ENCODE measurements at regions not wholly inside any gene's neighbourhood (a gene's known extent, or its start where the extent isn't known, plus 50 kb on each side); places are given as distances from the start of the nearest gene placed in this dataset.

- no peaks in the 10 kb centered on the region for H3K36me3 ChIP-seq (ENCODE audit: insufficient read depth)
- H3K79me2 ChIP-seq (ENCODE audit: insufficient read depth, low read depth) = no peaks in the 10 kb centered on the region
- no peaks in the 10 kb centered on the region for H4K20me1 ChIP-seq (ENCODE audit: insufficient read depth)
- peaks cover 29% of the 10 kb centered on the region for H3K4me1 ChIP-seq (ENCODE audit: low read depth, poor library complexity, severe bottlenecking)
- no peak overlapping the region for H3K4me3 ChIP-seq (IDR thresholded peaks at IDR 0.05; ENCODE audit: insufficient read depth, low read depth, low read length)
- no peak overlapping the region for H3K27ac ChIP-seq
- no peak for TF ChIP-seq CTCF (conservative IDR thresholded peaks at IDR 0.05; ENCODE audit: low read depth, low read length)
- H3K9ac ChIP-seq = no peak overlapping the region
- no peaks in the 10 kb centered on the region for H3K27me3 ChIP-seq (ENCODE audit: insufficient read depth, low read depth)
- no peak overlapping the region for H3K4me2 ChIP-seq
- no peak overlapping the region for H2AFZ ChIP-seq (ENCODE audit: low read depth)
Measured at GRCh38 chr2:8494151-8494550, 187.7 kb upstream of the ID2 start.

- peaks cover 25% of the 10 kb centered on the region for H3K4me1 ChIP-seq (ENCODE audit: low read depth, poor library complexity, severe bottlenecking)
- H3K27me3 ChIP-seq (ENCODE audit: insufficient read depth, low read depth) = no peaks in the 10 kb centered on the region
- no peak overlapping the region for H3K4me2 ChIP-seq
- no peak overlapping the region for H3K9ac ChIP-seq
- H4K20me1 ChIP-seq (ENCODE audit: insufficient read depth) = no peaks in the 10 kb centered on the region
- no peak for TF ChIP-seq CTCF (conservative IDR thresholded peaks at IDR 0.05; ENCODE audit: low read depth, low read length)
- no peak overlapping the region for H2AFZ ChIP-seq (ENCODE audit: low read depth)
- no peaks in the 10 kb centered on the region for H3K36me3 ChIP-seq (ENCODE audit: insufficient read depth)
- H3K27ac ChIP-seq = no peak overlapping the region
- H3K4me3 ChIP-seq (IDR thresholded peaks at IDR 0.05; ENCODE audit: insufficient read depth, low read depth, low read length) = no peak overlapping the region
- no peaks in the 10 kb centered on the region for H3K79me2 ChIP-seq (ENCODE audit: insufficient read depth, low read depth)
Measured at GRCh38 chr2:8494589-8494988, 187.3 kb upstream of the ID2 start.

GRCh38 chr2:8495189-8495989 lies 186.5 kb upstream of the ID2 start:
- H3K27me3 ChIP-seq (ENCODE audit: insufficient read depth, low read depth) = no peaks in the 10 kb centered on the region
- no peak for TF ChIP-seq CTCF (conservative IDR thresholded peaks at IDR 0.05; ENCODE audit: low read depth, low read length)
- peaks cover 17% of the 10 kb centered on the region for H3K4me1 ChIP-seq (ENCODE audit: low read depth, poor library complexity, severe bottlenecking)

GRCh38 chr2:8496079-8496478 lies 185.8 kb upstream of the ID2 start:
- no peaks in the 10 kb centered on the region for H3K27me3 ChIP-seq (ENCODE audit: insufficient read depth, low read depth)
- H3K4me1 ChIP-seq (ENCODE audit: low read depth, poor library complexity, severe bottlenecking) = peaks cover 10% of the 10 kb centered on the region
- no peak overlapping the region for H3K27ac ChIP-seq
- no peak overlapping the region for H3K9ac ChIP-seq
- no peak overlapping the region for H3K4me2 ChIP-seq
- H3K36me3 ChIP-seq (ENCODE audit: insufficient read depth) = no peaks in the 10 kb centered on the region
- H3K79me2 ChIP-seq (ENCODE audit: insufficient read depth, low read depth) = no peaks in the 10 kb centered on the region
- no peaks in the 10 kb centered on the region for H4K20me1 ChIP-seq (ENCODE audit: insufficient read depth)
- no peak overlapping the region for H3K4me3 ChIP-seq (IDR thresholded peaks at IDR 0.05; ENCODE audit: insufficient read depth, low read depth, low read length)
- H2AFZ ChIP-seq (ENCODE audit: low read depth) = no peak overlapping the region
- no peak for TF ChIP-seq CTCF (conservative IDR thresholded peaks at IDR 0.05; ENCODE audit: low read depth, low read length)

More at GRCh38 chr2:8495189-8495989, 186.5 kb upstream of the ID2 start:
- no peak overlapping the region for H2AFZ ChIP-seq (ENCODE audit: low read depth)
- no peak overlapping the region for H3K4me2 ChIP-seq
- H4K20me1 ChIP-seq (ENCODE audit: insufficient read depth) = no peaks in the 10 kb centered on the region
- no peak overlapping the region for H3K27ac ChIP-seq
- no peaks in the 10 kb centered on the region for H3K36me3 ChIP-seq (ENCODE audit: insufficient read depth)
- H3K79me2 ChIP-seq (ENCODE audit: insufficient read depth, low read depth) = no peaks in the 10 kb centered on the region
- no peak overlapping the region for H3K4me3 ChIP-seq (IDR thresholded peaks at IDR 0.05; ENCODE audit: insufficient read depth, low read depth, low read length)
- H3K9ac ChIP-seq = no peak overlapping the region

Measured in KMS-11 (cell line).